ENCODE measurements at regions not wholly inside any gene's neighbourhood (a gene's known extent, or its start where the extent isn't known, plus 50 kb on each side); places are given as distances from the start of the nearest gene placed in this dataset.

- Histone ChIP-seq H3K27ac (ENCODE audit: extremely low read depth, low read depth, low read length) (no peak overlapping the region), H3K9ac (ENCODE audit: insufficient read depth in 1 of 2, low read depth in 2 of 2, low read length in 2 of 2) (no peak overlapping the region), H2AFZ (ENCODE audit: low read depth, low read length) (no peak overlapping the region), H3K9me1 (ENCODE audit: control insufficient read depth, insufficient read depth, low read length) (no peaks in the 10 kb centered on the region), H3K79me2 (ENCODE audit: control insufficient read depth, insufficient read depth, low read length) (no peaks in the 10 kb centered on the region), H3K27me3 (ENCODE audit: control insufficient read depth in 2 of 2, insufficient read depth in 2 of 2, low read length in 2 of 2) (no peaks in the 10 kb centered on the region), H3K4me2 (ENCODE audit: insufficient read depth, low read length) (no peak overlapping the region), H3K36me3 (ENCODE audit: control insufficient read depth, insufficient read depth, low read length) (no peaks in the 10 kb centered on the region), H4K20me1 (replicated peaks; ENCODE audit: control insufficient read depth, insufficient read depth, low read length) (no peaks in the 10 kb centered on the region), H3K9me3 (replicated peaks; ENCODE audit: control insufficient read depth, insufficient read depth, low read depth, low read length) (no peaks in the 10 kb centered on the region), H3K4me3 (no peak overlapping the region), H3K4me1 (replicated peaks in 1 of 2; ENCODE audit: control insufficient read depth in 2 of 2, insufficient read depth in 2 of 2, low read length in 2 of 2) (no peaks in the 10 kb centered on the region)
- in situ Hi-C loops (cut with MboI) (no loop called here), intact Hi-C loops (cut with micrococcal nuclease) (no loop called here)
- TF ChIP-seq NUFIP1 (IDR thresholded peaks at IDR 0.05; ENCODE audit: partially characterized antibody) (no peak), ZNF354B (CRISPR knock-in tag; IDR thresholded peaks at IDR 0.05) (no peak), MYNN (IDR thresholded peaks at IDR 0.05) (no peak), MYNN (CRISPR knock-in tag; IDR thresholded peaks at IDR 0.05) (no peak), ZBTB1 (CRISPR knock-in tag; IDR thresholded peaks at IDR 0.05; ENCODE audit: borderline replicate concordance, low read depth) (no peak), TCFL5 (CRISPR knock-in tag; conservative IDR thresholded peaks at IDR 0.05) (no peak), RHOXF2B (CRISPR knock-in tag; conservative IDR thresholded peaks at IDR 0.05) (no peak), L3MBTL2 (IDR thresholded peaks at IDR 0.05) (no peak), TBP (optimal IDR thresholded peaks at IDR 0.05; ENCODE audit: low read depth, low read length) (no peak), TCF7 (IDR thresholded peaks at IDR 0.05; ENCODE audit: borderline replicate concordance) (no peak), NCOA2 (IDR thresholded peaks at IDR 0.05; ENCODE audit: partially characterized antibody in 2 of 2) (no peak), KLF16 (IDR thresholded peaks at IDR 0.05) (no peak), ZHX1 (conservative IDR thresholded peaks at IDR 0.05; ENCODE audit: low read length) (no peak), MLX (CRISPR knock-in tag; conservative IDR thresholded peaks at IDR 0.05) (no peak), ZEB2 (IDR thresholded peaks at IDR 0.05) (no peak), CREB3L1 (IDR thresholded peaks at IDR 0.05; ENCODE audit: borderline replicate concordance, low read depth) (no peak), NR2C2 (CRISPR knock-in tag; IDR thresholded peaks at IDR 0.05) (no peak), NR2C2 (tag; IDR thresholded peaks at IDR 0.05) (no peak), ZNF561 (CRISPR knock-in tag; conservative IDR thresholded peaks at IDR 0.05) (no peak), FOXA1 (IDR thresholded peaks at IDR 0.05; ENCODE audit: borderline replicate concordance) (no peak), ATF6 (CRISPR knock-in tag; IDR thresholded peaks at IDR 0.05) (no peak)
- no peak for ATAC-seq
- no peak for DNase-seq (ENCODE audit: extremely low read depth in 1 of 4, low spot score in 3 of 4)
- ChIA-PET POLR2A (no interaction called here), CTCF (ENCODE audit: low intra/inter-chr PET ratio) (no interaction called here)
- FAIRE-seq = no peak
- BruUV-seq (replicated peaks) = no TSS peak
Measured at GRCh38 chr2:83320053-83320452, 1139.0 kb downstream of the SUCLG1 start.
